ENCODE measurements at regions not wholly inside any gene's neighbourhood (a gene's known extent, or its start where the extent isn't known, plus 50 kb on each side); places are given as distances from the start of the nearest gene placed in this dataset.

GRCh38 chr9:89697553-89697952 is 92.7 kb downstream of the GADD45G start:
- DNase-seq = no peak

- DNase-seq = no peak
These were observed 93.7 kb downstream of the GADD45G start for GRCh38 chr9:89698411-89699005.

GRCh38 chr9:89699646-89700045 is 94.8 kb downstream of the GADD45G start:
- DNase-seq = no peak

- peak; percentile 25 to 86 (median 42) for DNase-seq
These were observed 96.5 kb downstream of the GADD45G start for GRCh38 chr9:89701221-89701798.

- no peak for DNase-seq
These were observed 97.6 kb downstream of the GADD45G start for GRCh38 chr9:89702401-89702800.

- DNase-seq = no peak
These were observed 100.8 kb downstream of the GADD45G start for GRCh38 chr9:89705651-89706050.

- no peak for DNase-seq
These were observed 101.3 kb downstream of the GADD45G start for GRCh38 chr9:89706086-89706485.

GRCh38 chr9:89706731-89707191 is 101.9 kb downstream of the GADD45G start:
- no peak for DNase-seq

GRCh38 chr9:89710697-89711096 is 105.9 kb downstream of the GADD45G start:
- peak in 1 of 5 donors; percentile 41 for DNase-seq

GRCh38 chr9:89711866-89712265 is 107.1 kb downstream of the GADD45G start:
- DNase-seq = no peak

- DNase-seq = no peak
These were observed 107.5 kb downstream of the GADD45G start for GRCh38 chr9:89712283-89712682.

GRCh38 chr9:89714321-89714720 is 109.5 kb downstream of the GADD45G start:
- DNase-seq = no peak

GRCh38 chr9:89715318-89715858 is 110.6 kb downstream of the GADD45G start:
- peak in 1 of 5 donors; percentile 71 for DNase-seq

GRCh38 chr9:89715881-89716280 is 111.1 kb downstream of the GADD45G start:
- no peak for DNase-seq

GRCh38 chr9:89716559-89716958 is 111.7 kb downstream of the GADD45G start:
- no peak for DNase-seq

- DNase-seq = no peak
These were observed 113.4 kb downstream of the GADD45G start for GRCh38 chr9:89718176-89718575.

GRCh38 chr9:89718651-89719050 is 113.8 kb downstream of the GADD45G start:
- no peak for DNase-seq

- no peak for DNase-seq
These were observed 114.4 kb downstream of the GADD45G start for GRCh38 chr9:89719202-89719601.

GRCh38 chr9:89720696-89721175 is 115.9 kb downstream of the GADD45G start:
- no peak for DNase-seq

- DNase-seq = no peak
These were observed 116.4 kb downstream of the GADD45G start for GRCh38 chr9:89721176-89721700.

- no peak for DNase-seq
These were observed 117.2 kb downstream of the GADD45G start for GRCh38 chr9:89721971-89722530.

GRCh38 chr9:89722712-89723111 is 117.9 kb downstream of the GADD45G start:
- no peak for DNase-seq

GRCh38 chr9:89723469-89724100 is 118.8 kb downstream of the GADD45G start:
- no peak for DNase-seq

Data from T-helper 1 cell (primary cell).